ENCODE measurements at regions not wholly inside any gene's neighbourhood (a gene's known extent, or its start where the extent isn't known, plus 50 kb on each side); places are given as distances from the start of the nearest gene placed in this dataset.
A peak's percentile ranks its signal among the peaks of the same experiment; 100 is the strongest.

DNA sequence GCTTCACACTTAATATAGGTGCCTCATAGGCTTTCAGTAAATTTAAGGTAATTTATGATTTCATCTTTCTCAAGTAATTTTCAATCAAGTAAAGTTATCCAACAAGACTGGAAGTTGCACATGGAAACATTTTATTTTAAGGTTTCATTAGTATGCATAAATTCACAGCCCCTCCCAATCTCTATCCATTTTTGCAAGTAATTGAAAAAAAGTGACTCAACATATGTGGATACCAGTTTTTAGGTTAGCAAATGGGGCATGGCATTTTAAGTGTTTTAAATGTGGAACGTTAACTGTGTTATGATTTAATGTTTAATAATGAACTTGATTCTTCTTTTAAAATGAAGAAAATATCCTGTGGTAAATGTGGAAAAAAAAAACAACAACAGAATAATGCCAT lies 532.8 kb downstream of the FOXG1 start:
- DNase-seq = no peak

GRCh38 chr14:29301571-29301970 lies 535.0 kb downstream of the FOXG1 start:
- DNase-seq = no peak

GRCh38 chr14:29310210-29310609 lies 543.6 kb downstream of the FOXG1 start:
- peak; percentile 82 for DNase-seq

DNA sequence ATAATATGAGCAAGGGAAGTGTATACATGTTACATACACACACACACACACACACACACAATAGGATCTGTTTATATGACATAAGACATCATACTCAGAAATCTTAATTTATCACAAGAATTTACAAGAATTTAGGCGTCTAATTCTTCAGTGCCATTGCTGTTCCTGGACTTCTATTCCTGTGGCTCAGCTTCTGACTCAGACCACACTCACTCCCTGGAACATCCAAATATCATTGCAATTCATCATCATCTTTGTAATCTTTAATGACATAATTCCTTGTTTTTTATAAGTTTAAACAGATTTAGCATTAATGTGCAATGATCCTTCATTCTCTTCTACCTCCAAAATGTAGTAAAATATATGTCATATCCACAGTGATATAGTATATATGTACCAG lies 544.2 kb downstream of the FOXG1 start:
- DNase-seq = no peak

GRCh38 chr14:29311983-29312382 lies 545.4 kb downstream of the FOXG1 start:
- DNase-seq = no peak

- no peak for DNase-seq
Measured at GRCh38 chr14:29316936-29317335, 550.3 kb downstream of the FOXG1 start.

- DNase-seq = no peak
Measured at GRCh38 chr14:29317423-29317822, 550.8 kb downstream of the FOXG1 start.

GRCh38 chr14:29320286-29320685 lies 553.7 kb downstream of the FOXG1 start:
- DNase-seq = no peak

GRCh38 chr14:29321646-29322045 lies 555.1 kb downstream of the FOXG1 start:
- no peak for DNase-seq

DNA sequence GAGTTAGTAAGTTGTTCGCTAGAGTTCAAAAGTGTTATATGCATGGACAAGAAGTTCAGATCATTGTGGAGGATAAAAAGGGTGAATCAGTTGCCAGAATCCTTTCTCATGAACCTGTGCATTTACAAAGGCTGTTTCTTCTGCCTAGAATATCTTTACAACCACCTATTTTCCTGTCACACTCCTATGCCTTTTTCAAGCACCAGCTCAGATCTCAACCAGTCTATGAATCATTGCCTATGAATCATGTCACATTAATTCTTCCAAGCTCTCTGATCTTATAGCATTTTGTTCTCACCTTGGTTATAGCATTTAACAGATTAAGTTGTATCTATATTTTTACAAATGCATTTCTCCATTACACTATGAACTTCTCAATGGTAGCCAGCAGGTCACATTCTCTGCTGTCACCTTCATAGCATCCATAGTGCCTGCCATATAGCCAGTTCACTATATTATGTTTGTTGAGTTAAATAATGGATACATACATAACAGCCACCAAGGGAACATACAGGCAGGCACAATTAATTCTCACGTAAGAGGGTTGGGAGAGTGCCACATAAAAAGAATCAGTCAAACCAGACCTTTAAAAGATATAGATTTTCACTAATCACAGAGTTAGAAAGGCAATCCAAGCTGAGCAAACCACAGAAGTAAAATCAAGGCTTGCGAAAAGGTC lies 573.0 kb downstream of the FOXG1 start:
- no peak for DNase-seq

DNA sequence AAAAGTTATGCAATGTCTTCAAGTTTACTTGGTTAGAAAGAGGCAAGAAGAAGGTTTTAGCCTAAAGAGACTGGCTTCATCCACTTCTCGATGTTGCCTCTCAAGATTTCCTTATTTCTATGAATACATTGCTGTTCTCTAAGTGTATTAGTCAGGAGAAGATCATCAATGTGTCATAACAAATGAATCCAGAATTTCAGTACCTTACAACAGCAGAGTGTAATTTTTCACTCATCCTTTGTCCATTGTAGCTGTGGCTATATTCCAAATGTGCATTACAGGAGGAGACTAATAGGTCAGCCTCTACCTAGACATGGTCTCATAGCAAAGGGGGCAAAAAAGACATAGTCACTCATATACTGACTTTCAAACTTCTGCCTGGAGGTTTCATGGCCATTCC lies 579.1 kb downstream of the PRKD1 start:
- no peak for DNase-seq

GRCh38 chr14:29350496-29350895 lies 577.2 kb downstream of the PRKD1 start:
- DNase-seq = no peak

DNA sequence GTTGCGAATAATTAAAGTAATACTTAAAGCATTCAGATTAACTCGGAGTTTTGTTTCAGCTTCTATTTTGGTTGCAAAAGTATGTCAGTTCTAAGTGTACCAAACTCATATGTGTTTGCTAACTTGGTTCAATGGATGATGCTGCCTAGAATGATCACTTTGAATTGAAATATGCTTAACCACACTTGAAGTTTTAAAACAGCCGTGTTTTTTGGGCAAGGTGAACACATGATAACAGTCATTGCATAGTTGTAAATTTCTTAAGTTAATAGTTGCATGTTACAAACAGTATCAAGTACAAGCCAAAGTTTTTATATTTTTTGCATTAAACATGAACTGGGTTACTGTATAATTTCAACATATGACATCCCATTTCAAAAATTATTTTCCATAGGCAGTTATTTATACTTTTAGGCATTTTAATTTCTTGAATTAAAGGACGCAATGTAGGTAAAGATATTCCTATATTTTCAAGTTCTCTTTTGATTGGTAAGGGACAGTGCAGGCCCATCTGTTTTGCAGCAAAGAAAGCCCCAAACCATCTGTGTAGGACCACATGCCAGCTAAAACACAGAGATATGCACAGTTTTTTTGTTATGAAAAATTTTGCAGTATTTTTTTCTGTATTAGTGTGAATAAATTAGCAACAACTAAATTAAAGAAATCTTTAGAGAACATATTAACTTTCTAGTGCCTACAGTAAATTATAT lies 575.5 kb downstream of the PRKD1 start:
- DNase-seq = peak; percentile 91

DNA sequence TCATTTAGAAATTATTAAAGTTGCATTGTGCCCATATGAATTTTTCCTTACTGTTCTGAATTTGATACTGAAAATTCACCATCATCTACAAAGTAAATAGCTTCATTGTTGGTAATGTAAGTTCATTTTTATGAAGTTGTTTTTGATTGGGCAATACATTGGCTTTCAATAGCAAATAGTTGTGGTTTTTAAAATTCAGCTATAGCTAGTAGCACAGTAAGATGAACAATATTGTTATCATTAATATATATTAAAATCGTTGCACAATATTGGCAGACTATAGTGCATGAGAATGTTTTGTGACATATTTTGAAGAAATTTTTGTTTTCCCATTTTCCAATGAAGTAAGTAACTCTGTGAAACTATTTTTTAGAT lies 575.0 kb downstream of the PRKD1 start:
- DNase-seq = no peak

DNA sequence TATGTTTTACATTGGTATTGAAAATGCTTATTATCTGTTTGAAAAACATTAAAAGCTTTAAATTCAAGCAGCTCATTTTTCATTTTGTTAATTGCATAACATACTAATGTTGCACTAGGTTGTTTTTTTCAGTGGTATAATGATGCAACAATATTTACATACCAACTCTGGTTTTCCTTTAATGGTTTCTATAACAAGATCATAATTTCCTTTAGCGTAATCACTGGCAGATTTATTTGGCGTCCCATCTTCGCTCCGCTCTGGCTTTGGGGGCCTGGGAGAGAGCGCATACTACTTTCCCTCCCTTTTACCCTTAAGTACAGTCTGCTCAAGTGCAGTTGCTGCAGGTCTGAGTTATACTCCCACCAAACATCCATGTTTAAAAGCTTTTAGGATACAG lies 574.1 kb downstream of the PRKD1 start:
- peak; percentile 42 for DNase-seq

- DNase-seq = peak; percentile 62
Measured at GRCh38 chr14:29354486-29354885, 573.2 kb downstream of the PRKD1 start.

- peak; percentile 69 for DNase-seq
Measured at GRCh38 chr14:29355331-29355730, 572.3 kb downstream of the PRKD1 start.

DNA sequence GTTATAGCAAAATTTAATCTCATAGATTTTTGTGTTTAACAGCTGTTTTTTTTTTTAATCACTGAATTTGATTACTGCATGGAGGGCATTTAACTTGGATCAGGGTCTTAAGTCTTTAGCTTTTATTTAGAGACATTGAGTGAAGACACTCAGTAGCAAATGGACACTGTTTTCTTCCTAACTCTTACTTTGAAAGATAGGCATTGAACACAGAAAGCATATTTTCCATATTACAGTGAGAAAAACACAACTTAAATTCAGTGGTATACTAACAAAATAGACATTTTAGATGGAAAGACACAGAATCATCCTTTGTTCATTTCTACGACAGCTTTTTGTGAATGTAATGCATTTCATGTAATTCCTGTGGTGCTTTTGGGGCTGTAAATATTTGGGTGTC lies 571.8 kb downstream of the PRKD1 start:
- no peak for DNase-seq

DNA sequence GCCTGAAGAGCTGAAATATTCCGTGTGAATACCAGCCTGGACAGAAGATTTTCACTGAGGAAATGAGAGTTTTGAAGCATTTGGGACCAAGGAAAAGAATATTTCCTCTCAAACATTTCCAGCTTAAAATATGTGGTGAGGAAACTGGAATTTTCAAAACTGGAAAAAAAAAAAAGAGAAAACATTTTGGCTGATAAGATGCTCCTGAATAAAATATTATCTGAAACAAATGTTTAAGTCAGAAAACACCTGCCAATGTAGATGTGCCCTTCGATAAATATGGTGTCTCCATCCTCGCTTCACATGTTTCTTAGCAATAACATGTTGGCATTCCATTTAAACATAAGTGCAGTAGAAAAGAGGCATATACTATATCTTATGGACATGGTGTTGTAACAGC lies 567.0 kb downstream of the PRKD1 start:
- DNase-seq = no peak

DNA sequence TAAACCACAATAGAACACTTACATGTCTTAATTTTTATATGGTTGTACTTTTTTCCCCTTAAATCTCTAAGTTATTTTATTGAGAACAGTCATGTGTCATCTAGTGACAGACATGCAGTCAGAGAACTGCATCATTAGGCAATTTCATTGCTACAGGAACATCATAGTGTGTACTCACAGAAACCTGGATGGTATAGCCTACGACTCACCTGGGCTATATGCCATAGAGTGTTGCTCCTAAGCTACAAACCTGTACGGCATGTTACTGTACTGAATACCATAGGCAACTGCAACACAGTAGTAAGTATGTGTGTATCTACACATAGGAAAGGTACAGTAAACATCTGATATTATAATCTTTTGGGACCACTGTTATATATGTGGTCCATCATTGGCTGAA lies 557.6 kb downstream of the PRKD1 start:
- DNase-seq = no peak

GRCh38 chr14:29376237-29376636 lies 551.4 kb downstream of the PRKD1 start:
- no peak for DNase-seq

DNA sequence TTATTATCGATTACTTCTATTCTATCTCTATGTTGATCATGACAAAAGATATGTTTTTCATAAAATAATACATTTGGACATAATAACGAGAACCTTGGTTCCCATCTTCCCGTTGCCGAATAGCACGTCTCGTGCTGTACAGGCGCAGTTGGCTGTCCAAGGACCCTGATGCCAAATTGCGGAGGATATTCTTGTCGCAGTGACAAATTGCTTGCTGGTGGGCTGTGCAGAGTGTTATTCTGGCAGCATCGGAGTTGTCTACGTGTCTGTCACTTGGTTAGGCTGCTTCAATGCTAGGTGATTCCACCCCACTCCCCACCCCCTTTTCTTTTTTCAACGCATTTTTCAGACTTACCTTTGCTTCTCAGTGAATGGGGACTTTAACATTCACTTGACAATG lies 546.8 kb downstream of the PRKD1 start:
- DNase-seq = no peak

- no peak for DNase-seq
Measured at GRCh38 chr14:29388571-29388970, 539.1 kb downstream of the PRKD1 start.

DNA sequence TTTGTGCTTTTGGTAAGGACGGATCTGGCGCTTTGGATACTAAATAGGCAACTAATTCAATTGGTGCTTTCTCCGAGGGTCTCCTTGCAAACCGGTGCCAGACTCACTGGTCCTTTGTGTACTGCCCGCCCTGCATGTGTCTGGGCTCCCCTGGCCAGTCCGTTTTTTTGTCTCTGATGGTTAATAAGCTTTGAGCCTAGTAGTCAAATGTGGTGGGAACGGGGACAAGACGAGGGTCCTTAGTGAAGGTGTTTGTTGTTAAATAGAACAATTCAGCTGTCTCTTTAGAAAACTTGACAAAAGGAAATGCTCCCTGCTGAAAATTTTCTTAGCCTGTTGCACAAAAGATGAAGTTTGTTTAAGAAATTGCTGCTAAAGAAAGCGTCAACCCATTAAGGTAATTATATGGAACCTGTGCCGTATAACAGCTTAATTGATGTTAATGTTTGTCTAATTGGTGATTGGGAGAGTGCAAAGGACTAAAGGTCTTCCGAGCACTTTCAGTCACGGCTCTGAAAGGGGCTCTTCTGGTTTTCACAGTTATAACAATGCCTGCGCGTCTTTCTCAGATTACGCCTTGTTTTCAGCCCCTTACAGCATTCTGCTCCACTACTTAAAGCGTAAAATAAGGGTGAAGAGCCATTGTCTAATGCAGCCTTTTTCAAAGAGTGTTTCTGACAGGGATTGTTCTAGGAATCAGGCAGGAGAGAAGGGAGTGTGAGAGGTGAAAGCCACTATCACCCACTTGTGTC lies 537.4 kb downstream of the PRKD1 start:
- no peak for DNase-seq
